Naive thymus-derived CD4-positive, alpha-beta T cell (primary cell): ENCODE measurements at regions not wholly inside any gene's neighbourhood (a gene's known extent, or its start where the extent isn't known, plus 50 kb on each side); places are given as distances from the start of the nearest gene placed in this dataset.

Experiments
- ATAC-seq: fragments of 150-1000 bp; cut with Tn5 transposase; 2 replicates; pipeline ENCODE4 v1.10.0; 2021; ENCODE audit warnings: mild to moderate bottlenecking, moderate library complexity
- CTCF ChIA-PET: fragments of 350-600 bp; sonication (Branson Sonifier 250); formaldehyde crosslinking; loops from one replicate; lab custom pipeline; 2021; ENCODE audit warnings: antibody characterized with exemption; lab: Charles Lee
- POLR2A ChIA-PET: fragments of 350-600 bp; sonication (Branson Sonifier 250); formaldehyde crosslinking; loops from one replicate; lab custom pipeline; 2021; ENCODE audit warnings: antibody characterized with exemption, inconsistent platforms; lab: Charles Lee
- DNase-seq, 9 donors: peaks; one replicate each; pipeline versions ENCODE4 v3.0.0 to v3.0.0-alpha.2; 2020 to 2022; ENCODE audit warnings: mixed read lengths in 1 of 9
- H3K27ac ChIP-seq: one replicate; pipeline ENCODE4 v1.7.0; 2013; ENCODE audit warnings: mild to moderate bottlenecking, low read depth, low read length, moderate library complexity
- H3K27me3 ChIP-seq, 2 donors: one replicate each; pipeline ENCODE4 v1.7.0; 2013; ENCODE audit warnings: low read length in 2 of 2, mild to moderate bottlenecking in 2 of 2, moderate library complexity in 2 of 2; ENCODE audit not compliant: control insufficient read depth in 2 of 2, insufficient read depth in 2 of 2
- H3K36me3 ChIP-seq, 3 experiments: 1 replicate in 2 of 3; 2 replicates in 1 of 3; pipeline ENCODE4 v1.7.0; 2013; ENCODE audit warnings: low read length in 3 of 3, mild to moderate bottlenecking in 3 of 3, moderate library complexity in 1 of 3; ENCODE audit not compliant: insufficient read depth in 3 of 3, control insufficient read depth in 2 of 3
- H3K4me1 ChIP-seq, 2 donors: one replicate each; pipeline ENCODE4 v1.7.0; 2013; ENCODE audit warnings: low read length in 2 of 2, mild to moderate bottlenecking in 2 of 2, moderate library complexity in 1 of 2; ENCODE audit not compliant: control insufficient read depth in 2 of 2, insufficient read depth in 2 of 2
- H3K4me3 ChIP-seq: 2 replicates; pipeline ENCODE4 v1.7.0; 2013; ENCODE audit warnings: mild to moderate bottlenecking, low read length
- H3K9me3 ChIP-seq, 3 experiments: 1 replicate in 2 of 3; 2 replicates in 1 of 3; pipeline ENCODE4 v1.7.0; 2013; ENCODE audit warnings: low read length in 3 of 3; ENCODE audit not compliant: control insufficient read depth in 2 of 3
- H3K27ac Mint-ChIP-seq, 9 donors: one replicate each; pipeline ENCODE4 v1.8.0; 2020 to 2022; ENCODE audit warnings: mixed read lengths in 9 of 9, mild to moderate bottlenecking in 8 of 9, moderate library complexity in 5 of 9, inconsistent platforms in 2 of 9
- H3K27me3 Mint-ChIP-seq, 5 donors: one replicate each; pipeline ENCODE4 v1.8.0; 2021 to 2022; ENCODE audit warnings: mixed read lengths in 5 of 5, mild to moderate bottlenecking in 1 of 5
- H3K36me3 Mint-ChIP-seq, 5 donors: one replicate each; pipeline ENCODE4 v1.8.0; 2020 to 2022; ENCODE audit warnings: mixed read lengths in 5 of 5, mild to moderate bottlenecking in 3 of 5, inconsistent platforms in 1 of 5
- H3K4me1 Mint-ChIP-seq, 7 donors: one replicate each; pipeline ENCODE4 v1.8.0; 2020 to 2022; ENCODE audit warnings: mixed read lengths in 7 of 7, mild to moderate bottlenecking in 3 of 7, inconsistent platforms in 1 of 7
- H3K4me3 Mint-ChIP-seq, 10 donors: one replicate each; pipeline ENCODE4 v1.8.0; 2020 to 2022; ENCODE audit warnings: mild to moderate bottlenecking in 10 of 10, mixed read lengths in 10 of 10, moderate library complexity in 6 of 10, inconsistent platforms in 2 of 10
- H3K9me3 Mint-ChIP-seq, 11 donors: one replicate each; pipeline ENCODE4 v1.8.0; 2020 to 2022; ENCODE audit warnings: mixed read lengths in 11 of 11, mild to moderate bottlenecking in 4 of 11, inconsistent platforms in 1 of 11, moderate library complexity in 1 of 11
- intact Hi-C, 2 donors: fragments of 100-400 bp; cut with micrococcal nuclease; formaldehyde crosslinking; loops; one replicate each; pipeline ENCODE4 v1.15.1; 2023

DNA sequence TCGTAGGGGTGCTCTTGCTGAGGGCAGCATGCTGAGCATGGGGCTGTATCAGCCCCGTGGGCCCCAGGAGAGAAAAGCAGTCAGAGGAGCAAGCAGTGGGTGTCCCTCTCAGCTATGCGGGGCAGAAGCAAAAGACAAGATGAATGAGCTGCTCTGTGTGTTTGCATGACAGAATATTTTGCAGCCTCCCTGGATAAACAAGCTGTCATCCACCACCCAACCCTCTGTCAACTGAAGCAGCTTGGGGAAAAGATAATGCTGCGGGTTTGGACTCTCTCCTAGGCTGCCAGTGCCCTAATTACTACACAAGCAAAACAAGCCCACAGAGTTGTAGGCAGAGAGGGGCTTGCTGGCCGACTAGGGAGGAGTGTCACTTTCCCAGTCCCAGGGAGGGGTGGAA, 82.3 kb upstream of the PTPRT start:
- H3K27me3 Mint-ChIP-seq, result peaks cover 0 to 25% (median 8%) of the 10 kb centered on the region in 5 donors
- H3K27ac ChIP-seq, result no peak overlapping the region
- no peak overlapping the region for H3K4me3 ChIP-seq
- no peaks in the 10 kb centered on the region for H3K36me3 Mint-ChIP-seq
- CTCF ChIA-PET, result no interaction called here
- H3K27me3 ChIP-seq, result peaks cover 0 to 2% of the 10 kb centered on the region in 2 donors
- H3K4me3 Mint-ChIP-seq, result no peak overlapping the region
- peaks cover 0 to 2% (median 0%) of the 10 kb centered on the region in 7 donors for H3K4me1 Mint-ChIP-seq
- H3K4me1 ChIP-seq, result no peaks in the 10 kb centered on the region
- no peak overlapping the region for H3K27ac Mint-ChIP-seq
- H3K36me3 ChIP-seq, result no peaks in the 10 kb centered on the region
- DNase-seq (no peak), ATAC-seq (no peak)
- H3K9me3 Mint-ChIP-seq, result peaks cover 0 to 4% (median 2%) of the 10 kb centered on the region in 11 donors
- intact Hi-C loops, result no loop called here
- POLR2A ChIA-PET, result no interaction called here
- no peaks in the 10 kb centered on the region for H3K9me3 ChIP-seq

- no peaks in the 10 kb centered on the region for H3K36me3 ChIP-seq
- CTCF ChIA-PET, result no interaction called here
- intact Hi-C loops, result no loop called here
Measured at GRCh38 chr20:43265449-43265848, 75.7 kb upstream of the PTPRT start.

DNA sequence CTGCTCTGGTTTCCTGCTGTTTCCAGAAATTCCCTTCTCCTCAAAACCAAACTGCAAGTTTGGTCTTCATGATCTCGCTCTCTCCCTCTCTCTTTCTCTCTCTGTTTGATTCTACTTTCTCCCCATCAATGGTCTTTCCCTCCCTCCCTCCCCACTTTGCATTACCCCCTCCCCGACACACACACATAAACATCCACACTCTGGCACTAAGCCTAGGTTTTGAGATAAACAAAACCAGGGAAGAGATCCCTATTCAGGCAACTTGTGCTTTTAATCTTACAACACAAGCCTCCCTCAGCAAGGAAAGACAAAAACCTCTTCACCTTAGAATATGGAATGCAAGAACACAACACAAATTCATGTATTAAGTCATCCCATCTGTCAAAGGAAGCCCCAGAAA, 73.5 kb upstream of the PTPRT start:
- no peak for ATAC-seq
- Mint-ChIP-seq H3K4me1 (no peaks in the 10 kb centered on the region), H3K27me3 (peaks cover 0 to 29% (median 11%) of the 10 kb centered on the region in 5 donors), H3K9me3 (peaks cover 0 to 6% (median 0%) of the 10 kb centered on the region in 11 donors), H3K27ac (no peak overlapping the region), H3K36me3 (no peaks in the 10 kb centered on the region), H3K4me3 (no peak overlapping the region)
- Histone ChIP-seq H3K4me1 (no peaks in the 10 kb centered on the region), H3K9me3 (no peaks in the 10 kb centered on the region), H3K27ac (no peak overlapping the region), H3K27me3 (no peaks in the 10 kb centered on the region), H3K4me3 (no peak overlapping the region), H3K36me3 (no peaks in the 10 kb centered on the region)
- no peak for DNase-seq
- POLR2A ChIA-PET, result no interaction called here
- intact Hi-C loops, result no loop called here
- CTCF ChIA-PET, result no interaction called here

More at GRCh38 chr20:43265449-43265848, 75.7 kb upstream of the PTPRT start:
- Histone ChIP-seq H3K27me3 (peaks cover 0 to 2% of the 10 kb centered on the region in 2 donors), H3K9me3 (no peaks in the 10 kb centered on the region), H3K4me3 (no peak overlapping the region), H3K27ac (no peak overlapping the region), H3K4me1 (no peaks in the 10 kb centered on the region)
- no peaks in the 10 kb centered on the region for H3K4me1 Mint-ChIP-seq
- no peak overlapping the region for H3K4me3 Mint-ChIP-seq
- no peaks in the 10 kb centered on the region for H3K36me3 Mint-ChIP-seq
- no peak overlapping the region for H3K27ac Mint-ChIP-seq
- peaks cover 0 to 18% (median 11%) of the 10 kb centered on the region in 5 donors for H3K27me3 Mint-ChIP-seq
- ATAC-seq (no peak), DNase-seq (no peak)
- POLR2A ChIA-PET, result no interaction called here
- no peaks in the 10 kb centered on the region for H3K9me3 Mint-ChIP-seq

DNA sequence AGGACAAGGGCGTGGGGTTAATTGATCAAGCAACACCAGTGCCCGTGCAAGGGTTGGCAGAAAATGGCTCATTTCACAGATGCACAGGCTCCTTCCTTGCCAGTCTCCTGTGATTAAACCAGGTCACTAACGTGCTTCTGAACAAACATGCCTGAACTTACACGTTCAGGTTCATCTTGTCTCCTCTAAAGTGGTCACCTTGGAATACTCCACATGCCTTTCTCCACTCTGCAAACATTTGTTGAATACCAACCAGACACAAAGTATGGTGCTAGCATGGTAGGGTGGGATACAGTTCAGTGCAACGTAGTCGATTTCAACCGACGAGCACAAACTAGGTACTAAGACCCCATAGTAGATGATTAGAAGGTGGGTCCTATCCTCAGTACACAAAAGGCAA, 72.6 kb upstream of the PTPRT start:
- Mint-ChIP-seq H3K9me3 (peaks cover 0 to 6% (median 0%) of the 10 kb centered on the region in 11 donors), H3K27ac (no peak overlapping the region), H3K4me1 (no peaks in the 10 kb centered on the region), H3K27me3 (peaks cover 0 to 29% (median 11%) of the 10 kb centered on the region in 5 donors), H3K36me3 (no peaks in the 10 kb centered on the region), H3K4me3 (no peak overlapping the region)
- Histone ChIP-seq H3K4me3 (no peak overlapping the region), H3K9me3 (no peaks in the 10 kb centered on the region), H3K36me3 (no peaks in the 10 kb centered on the region), H3K27ac (no peak overlapping the region), H3K4me1 (no peaks in the 10 kb centered on the region), H3K27me3 (no peaks in the 10 kb centered on the region)
- intact Hi-C loops, result no loop called here
- ChIA-PET POLR2A (no interaction called here), CTCF (no interaction called here)
- DNase-seq (no peak), ATAC-seq (no peak)

- intact Hi-C loops, result no loop called here
- peaks cover 0 to 29% (median 11%) of the 10 kb centered on the region in 5 donors for H3K27me3 Mint-ChIP-seq
- Histone ChIP-seq H3K27ac (no peak overlapping the region), H3K27me3 (no peaks in the 10 kb centered on the region), H3K36me3 (no peaks in the 10 kb centered on the region), H3K9me3 (no peaks in the 10 kb centered on the region), H3K4me1 (no peaks in the 10 kb centered on the region), H3K4me3 (no peak overlapping the region)
- ChIA-PET POLR2A (no interaction called here), CTCF (no interaction called here)
- ATAC-seq (no peak), DNase-seq (no peak)
- H3K4me1 Mint-ChIP-seq, result no peaks in the 10 kb centered on the region
- no peak overlapping the region for H3K27ac Mint-ChIP-seq
- no peak overlapping the region for H3K4me3 Mint-ChIP-seq
- peaks cover 0 to 7% (median 2%) of the 10 kb centered on the region in 11 donors for H3K9me3 Mint-ChIP-seq
- no peaks in the 10 kb centered on the region for H3K36me3 Mint-ChIP-seq
Measured at GRCh38 chr20:43255877-43256276, 66.2 kb upstream of the PTPRT start.

DNA sequence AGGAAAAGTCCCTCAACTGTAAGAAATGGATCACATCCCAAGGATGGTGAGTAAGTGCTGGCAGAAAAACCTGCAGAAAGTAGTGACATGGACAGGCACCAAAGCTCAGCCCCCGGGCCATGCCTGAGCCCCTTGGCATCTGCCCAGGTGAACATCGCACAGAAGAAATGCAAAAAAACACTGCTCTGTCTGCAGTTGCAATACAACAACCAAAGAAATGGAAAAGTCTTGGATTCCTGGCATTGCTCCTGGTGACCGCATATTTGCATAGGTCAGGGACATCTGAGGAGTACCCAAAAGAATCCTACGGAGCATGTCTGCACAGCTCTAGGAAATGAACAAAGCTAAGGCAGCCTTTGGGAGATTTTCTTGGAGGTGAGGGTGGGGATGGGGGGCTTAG, 63.1 kb upstream of the PTPRT start:
- ATAC-seq (no peak), DNase-seq (no peak)
- no peak overlapping the region for H3K4me3 Mint-ChIP-seq
- Histone ChIP-seq H3K9me3 (no peaks in the 10 kb centered on the region), H3K27ac (no peak overlapping the region), H3K4me1 (no peaks in the 10 kb centered on the region), H3K27me3 (no peaks in the 10 kb centered on the region), H3K4me3 (no peak overlapping the region), H3K36me3 (no peaks in the 10 kb centered on the region)
- ChIA-PET POLR2A (no interaction called here), CTCF (no interaction called here)
- no peaks in the 10 kb centered on the region for H3K36me3 Mint-ChIP-seq
- H3K4me1 Mint-ChIP-seq, result no peaks in the 10 kb centered on the region
- H3K27me3 Mint-ChIP-seq, result peaks cover 0 to 23% (median 9%) of the 10 kb centered on the region in 5 donors
- peaks cover 0 to 8% (median 0%) of the 10 kb centered on the region in 11 donors for H3K9me3 Mint-ChIP-seq
- H3K27ac Mint-ChIP-seq, result no peak overlapping the region
- intact Hi-C loops, result no loop called here

- POLR2A ChIA-PET, result no interaction called here
- no peaks in the 10 kb centered on the region for H3K36me3 ChIP-seq
Measured at GRCh38 chr20:43248341-43248740, 58.6 kb upstream of the PTPRT start.

More at GRCh38 chr20:43248341-43248740, 58.6 kb upstream of the PTPRT start:
- Mint-ChIP-seq H3K4me3 (no peak overlapping the region), H3K36me3 (no peaks in the 10 kb centered on the region), H3K27me3 (peaks cover 0 to 31% (median 11%) of the 10 kb centered on the region in 5 donors), H3K4me1 (no peaks in the 10 kb centered on the region), H3K9me3 (peaks cover 0 to 9% (median 0%) of the 10 kb centered on the region in 11 donors), H3K27ac (no peak overlapping the region)
- no peak overlapping the region for H3K4me3 ChIP-seq
- no peaks in the 10 kb centered on the region for H3K9me3 ChIP-seq
- intact Hi-C loops, result no loop called here
- H3K27me3 ChIP-seq, result no peaks in the 10 kb centered on the region
- CTCF ChIA-PET, result no interaction called here
- no peak for DNase-seq
- no peaks in the 10 kb centered on the region for H3K4me1 ChIP-seq
- H3K27ac ChIP-seq, result no peak overlapping the region
- ATAC-seq, result no peak
